NCI-H460 (cell line): ENCODE measurements at regions not wholly inside any gene's neighbourhood (a gene's known extent, or its start where the extent isn't known, plus 50 kb on each side); places are given as distances from the start of the nearest gene placed in this dataset.
"Not testable (repeated sequence)": the region's sequence is repeated elsewhere in the genome, so short reads cannot be mapped to it uniquely, and the experiment has no call there.

Experiments
- DNase-seq: peaks from one replicate; pipeline ENCODE4 v3.0.0-alpha.2; 2016; ENCODE audit warnings: low read depth; ENCODE audit errors: extremely low read depth

DNA sequence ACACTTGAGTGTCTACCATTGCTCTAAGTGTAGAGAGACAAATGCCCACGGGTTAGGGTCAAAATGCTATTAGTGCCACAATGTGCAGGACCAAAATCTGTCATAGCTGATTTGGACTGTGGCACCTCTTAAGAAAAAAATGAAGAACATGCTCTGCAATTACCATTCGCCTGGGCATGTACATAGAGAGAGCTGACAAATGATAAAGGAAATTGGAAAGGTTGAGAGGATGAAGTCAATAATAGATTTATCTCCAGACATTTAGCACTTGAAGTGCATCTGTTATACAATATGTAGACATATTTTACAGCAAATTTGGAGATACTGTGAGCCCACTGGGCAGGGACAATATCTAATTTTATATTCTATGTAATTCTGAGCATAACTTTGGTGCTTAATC is 804.4 kb downstream of the SATB2 start:
- no peak for DNase-seq

DNA sequence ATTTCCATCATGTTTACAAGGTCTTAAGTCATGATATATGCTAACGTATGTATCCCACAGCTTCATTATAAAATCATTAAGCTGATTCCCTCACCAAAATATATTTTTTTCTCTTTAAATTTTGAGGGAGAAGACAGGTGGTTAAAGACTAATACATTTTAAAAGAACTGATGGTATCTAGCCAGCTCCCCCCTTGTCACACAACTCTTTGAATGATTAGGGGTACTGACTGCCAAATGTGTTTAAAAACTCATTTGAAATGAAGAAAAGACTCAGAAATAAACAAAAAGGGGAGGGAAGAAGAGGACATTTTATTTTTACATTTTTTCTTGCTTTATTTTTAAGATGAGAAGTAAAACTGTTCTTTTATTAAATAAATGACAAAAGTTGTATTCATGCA is 805.3 kb downstream of the SATB2 start:
- no peak for DNase-seq

DNA sequence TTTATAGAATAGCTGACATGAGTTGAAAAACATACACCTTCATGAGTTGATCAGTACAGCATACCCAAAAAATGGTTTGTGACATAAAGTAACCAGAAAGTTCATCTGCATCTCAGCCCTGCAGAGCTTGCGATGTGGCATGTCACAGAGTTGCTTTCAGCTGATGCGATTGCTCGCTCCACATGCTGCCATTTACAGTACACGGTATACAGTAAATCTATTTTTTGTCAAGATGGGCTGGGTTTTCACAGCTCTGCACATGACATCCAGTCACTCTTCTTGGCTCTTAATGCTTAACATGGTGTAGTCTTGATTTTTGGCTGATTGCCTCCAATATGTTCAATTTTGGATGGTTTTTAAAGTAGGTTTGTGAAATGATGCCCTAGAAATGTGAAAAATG is 811.9 kb downstream of the SATB2 start:
- DNase-seq = no peak

- DNase-seq = no peak
Measured at GRCh38 chr2:198641161-198641560, 816.6 kb downstream of the SATB2 start.

GRCh38 chr2:198640463-198640862 is 817.3 kb downstream of the SATB2 start:
- no peak for DNase-seq

DNA sequence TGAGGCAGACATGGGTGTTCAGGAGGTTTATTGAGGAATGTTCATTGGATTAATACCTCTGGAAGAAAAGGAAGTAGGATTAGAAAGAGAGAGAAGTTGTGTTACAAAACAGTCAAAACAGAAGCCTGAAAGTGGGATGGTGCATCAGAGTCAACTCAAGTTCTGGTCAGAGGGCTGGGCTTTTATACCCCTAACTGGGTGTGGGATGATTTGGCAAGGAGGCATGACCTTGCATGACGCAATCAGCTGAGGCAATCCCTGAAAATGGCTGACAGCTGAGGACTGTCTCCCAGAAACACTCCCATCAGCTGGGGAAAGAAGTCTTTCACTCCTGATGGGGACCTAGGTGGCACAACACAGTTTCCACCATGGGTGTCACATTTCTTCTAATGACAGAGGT is 818.2 kb downstream of the SATB2 start:
- DNase-seq = no peak

GRCh38 chr2:198638577-198638976 is 819.2 kb downstream of the SATB2 start:
- no peak for DNase-seq

- no peak for DNase-seq
Measured at GRCh38 chr2:198630384-198630783, 826.0 kb downstream of the PLCL1 start.

- DNase-seq = no peak
Measured at GRCh38 chr2:198628596-198628995, 824.2 kb downstream of the PLCL1 start.

GRCh38 chr2:198622986-198623730 is 818.8 kb downstream of the PLCL1 start:
- DNase-seq = no peak

GRCh38 chr2:198615972-198616371 is 811.6 kb downstream of the PLCL1 start:
- DNase-seq = no peak

GRCh38 chr2:198611201-198611600 is 806.8 kb downstream of the PLCL1 start:
- no peak for DNase-seq

- DNase-seq = no peak
Measured at GRCh38 chr2:198604599-198604998, 800.2 kb downstream of the PLCL1 start.

GRCh38 chr2:198602986-198603385 is 798.6 kb downstream of the PLCL1 start:
- DNase-seq = not testable (repeated sequence)

DNA sequence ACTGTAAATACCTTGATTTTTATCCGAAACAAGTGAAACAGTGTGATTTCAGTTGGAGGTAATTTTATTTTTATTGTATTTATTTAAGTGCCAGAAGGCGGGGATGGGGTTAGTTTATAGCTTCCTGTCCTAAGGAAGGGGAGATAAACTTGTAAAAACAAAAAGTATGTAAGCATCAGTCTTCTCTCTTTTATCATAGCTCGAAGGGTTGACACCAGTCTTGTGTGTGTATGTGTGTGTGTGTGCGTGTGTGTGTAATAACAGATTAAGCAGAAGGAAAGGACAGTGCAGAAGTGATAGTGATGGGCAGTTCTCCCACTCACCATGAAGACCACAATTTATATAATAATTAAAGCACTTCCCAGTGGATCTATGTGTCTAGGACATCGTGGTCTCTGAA is 793.3 kb downstream of the PLCL1 start:
- DNase-seq = no peak

- no peak for DNase-seq
Measured at GRCh38 chr2:198596985-198597384, 792.6 kb downstream of the PLCL1 start.

DNA sequence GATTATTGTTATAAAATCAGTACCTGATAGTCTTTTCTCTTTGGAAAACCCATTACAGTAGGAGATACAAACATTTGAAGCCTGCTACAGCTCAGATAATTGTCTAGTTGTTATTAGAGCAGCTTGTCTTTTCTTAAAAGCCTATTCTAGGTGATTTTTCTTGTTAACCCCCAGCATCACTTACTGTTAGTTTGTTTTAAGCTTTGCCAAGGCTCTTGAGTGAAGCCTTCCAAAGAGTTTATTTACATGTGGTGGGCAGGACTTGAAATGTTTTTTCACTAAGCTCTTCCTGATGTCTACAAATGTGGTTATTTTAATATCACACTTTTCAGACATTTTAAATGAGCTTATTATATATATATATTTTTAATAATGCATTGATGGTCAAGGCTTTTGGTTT is 791.3 kb downstream of the PLCL1 start:
- no peak for DNase-seq

DNA sequence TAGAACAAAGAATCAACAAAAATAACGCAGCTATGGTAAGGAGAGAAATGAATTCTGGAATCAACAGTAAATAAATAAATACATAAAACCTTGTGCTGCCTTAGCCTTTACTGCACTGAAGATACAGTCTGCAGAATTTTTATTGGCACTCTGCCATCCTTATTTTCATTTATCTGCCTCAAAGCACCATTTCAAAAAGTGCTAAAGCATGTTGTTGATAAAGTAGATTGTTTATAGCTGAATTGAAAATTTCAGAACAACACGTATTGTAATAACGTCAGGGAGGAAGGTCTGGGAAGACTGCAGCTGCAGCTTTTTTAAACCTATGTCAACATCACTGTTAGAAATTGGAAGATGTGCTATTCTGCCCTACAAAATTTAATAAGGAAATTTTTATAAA is 787.2 kb downstream of the PLCL1 start:
- DNase-seq = no peak

DNA sequence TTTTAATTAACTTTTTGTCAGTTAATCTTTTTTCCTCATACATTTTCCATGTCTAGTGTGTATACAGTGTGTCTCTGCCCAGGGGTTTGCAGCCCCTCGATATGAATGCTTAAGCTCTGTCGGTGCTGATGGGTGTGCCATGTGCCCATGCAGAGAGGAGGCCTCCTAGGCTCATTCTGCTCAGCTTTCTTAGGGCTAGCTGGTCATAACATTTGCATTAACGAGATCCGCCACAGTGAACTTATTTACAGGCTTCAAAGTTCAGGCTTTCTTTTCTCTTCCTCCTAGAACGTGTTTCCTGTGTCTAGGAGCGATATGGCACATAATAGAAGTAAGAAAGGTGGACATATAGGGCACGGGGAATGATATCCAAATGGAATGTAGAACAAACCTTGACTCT is 783.3 kb downstream of the PLCL1 start:
- DNase-seq = no peak

DNA sequence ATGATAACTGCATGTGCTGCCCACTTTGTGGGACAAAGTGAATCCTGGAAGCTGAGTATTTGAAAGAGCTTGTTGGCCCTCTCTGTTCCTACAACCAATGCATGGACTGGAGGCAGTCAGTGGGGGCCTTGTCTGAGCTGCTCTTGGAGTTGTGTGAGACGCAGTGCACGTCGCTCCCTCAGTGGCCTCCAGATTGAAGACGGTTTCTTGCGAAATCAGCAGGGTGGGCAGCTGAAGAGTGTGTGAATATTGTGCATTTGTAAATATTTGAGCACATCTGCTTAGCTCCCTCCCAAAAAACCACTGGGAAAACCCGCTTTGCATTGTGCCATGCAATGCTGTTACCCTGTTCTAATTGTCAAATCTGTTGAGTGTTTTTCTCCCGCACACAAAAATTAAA is 782.8 kb downstream of the PLCL1 start:
- DNase-seq = no peak

DNA sequence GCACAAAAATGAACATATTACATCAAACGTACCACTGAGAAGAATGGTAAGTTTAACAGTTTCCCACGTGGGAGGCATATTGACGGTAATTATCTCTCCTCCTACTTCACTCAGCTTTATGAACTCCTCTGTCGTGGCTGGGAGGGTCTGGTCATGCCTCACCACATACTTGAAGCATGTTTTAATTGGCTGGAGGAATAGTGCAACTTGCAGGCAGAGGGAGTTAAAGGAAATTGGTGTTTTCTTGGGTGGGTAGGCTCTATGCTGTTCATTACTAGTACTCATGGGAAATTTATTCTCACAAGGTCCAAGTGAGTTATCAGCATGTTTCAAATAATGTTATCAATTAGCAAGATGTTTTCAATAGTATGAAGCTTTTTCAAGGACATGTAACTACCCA is 767.0 kb downstream of the PLCL1 start:
- DNase-seq = no peak

DNA sequence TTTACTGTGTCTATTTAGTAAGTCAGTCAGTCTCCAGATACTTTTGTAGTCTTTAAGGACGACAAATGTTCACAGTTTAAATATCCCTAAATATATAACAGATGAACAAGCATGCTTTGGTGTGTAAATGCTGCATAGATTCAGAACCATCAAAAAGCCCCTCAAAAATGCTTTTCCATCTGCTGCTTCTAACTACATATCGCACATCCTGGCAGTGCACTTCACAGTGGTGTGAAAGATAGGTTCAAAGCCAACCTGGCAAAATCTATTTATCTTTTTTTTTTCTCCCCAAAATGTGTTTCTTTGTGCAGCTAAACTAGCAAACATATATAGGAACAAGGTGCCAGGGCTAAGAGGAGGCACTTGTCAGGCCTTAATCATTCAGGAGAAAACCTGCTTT is 753.8 kb downstream of the PLCL1 start:
- DNase-seq = no peak

- no peak for DNase-seq
Measured at GRCh38 chr2:198546122-198546521, 741.7 kb downstream of the PLCL1 start.
